VCaP (cell line): ENCODE measurements at regions not wholly inside any gene's neighbourhood (a gene's known extent, or its start where the extent isn't known, plus 50 kb on each side); places are given as distances from the start of the nearest gene placed in this dataset.

ENCODE experiments used
- H3K27ac ChIP-seq: fragments of 450-650 bp; 2 replicates; pipeline ENCODE4 v1.5.1; 2017
- CTCF ChIP-seq: fragments of 450-650 bp; conservative IDR thresholded peaks from 2 replicates; pipeline ENCODE4 v1.5.1; 2017; ENCODE audit warnings: mild to moderate bottlenecking, moderate library complexity

GRCh38 chr16:7278636-7279035 is 54.0 kb upstream of the RBFOX1 start:
- H3K27ac ChIP-seq = no peak overlapping the region
- TF ChIP-seq CTCF = no peak

GRCh38 chr16:7272567-7273158 is 60.0 kb upstream of the RBFOX1 start:
- TF ChIP-seq CTCF = no peak
- no peak overlapping the region for H3K27ac ChIP-seq

- TF ChIP-seq CTCF = no peak
These were observed 61.2 kb upstream of the RBFOX1 start for GRCh38 chr16:7271486-7271885.

GRCh38 chr16:7270823-7271222 is 61.8 kb upstream of the RBFOX1 start:
- no peak overlapping the region for H3K27ac ChIP-seq
- TF ChIP-seq CTCF = no peak

More at GRCh38 chr16:7271486-7271885, 61.2 kb upstream of the RBFOX1 start:
- no peak overlapping the region for H3K27ac ChIP-seq

GRCh38 chr16:7270006-7270405 is 62.6 kb upstream of the RBFOX1 start:
- no peak overlapping the region for H3K27ac ChIP-seq
- TF ChIP-seq CTCF = no peak

- no peak overlapping the region for H3K27ac ChIP-seq
- TF ChIP-seq CTCF = peak; percentile 40; the same call in 1 of the 2 replicates
These were observed 64.5 kb upstream of the RBFOX1 start for GRCh38 chr16:7268182-7268581.

GRCh38 chr16:7257016-7257415 is 75.6 kb upstream of the RBFOX1 start:
- no peak for TF ChIP-seq CTCF
- H3K27ac ChIP-seq = no peak overlapping the region
